GM23338 (cell line): ENCODE measurements at regions not wholly inside any gene's neighbourhood (a gene's known extent, or its start where the extent isn't known, plus 50 kb on each side); places are given as distances from the start of the nearest gene placed in this dataset.

ENCODE experiments used
- ATAC-seq: fragments of 200-7000 bp; cut with Tn5 transposase; 3 replicates; pipeline ENCODE4 v1.9.1; 2020
- DNase-seq: peaks from one replicate; pipeline ENCODE4 v3.0.0-alpha.2; 2015; ENCODE audit warnings: low spot score
- H2AFZ ChIP-seq: fragments of 200-600 bp; sonication (generic); 2 replicates; pipeline ENCODE4 v1.8.0; 2016; ENCODE audit warnings: antibody characterized with exemption, mild to moderate bottlenecking, moderate library complexity
- H3F3A ChIP-seq: fragments of 200-600 bp; sonication (generic); replicated peaks from 2 replicates; pipeline ENCODE4 v1.8.0; 2017; ENCODE audit warnings: antibody characterized with exemption, mixed run types, low read depth
- H3K27ac ChIP-seq: fragments of 200-600 bp; sonication (generic); 2 replicates; pipeline ENCODE4 v1.6.1; 2016; ENCODE audit warnings: low read depth
- H3K27me3 ChIP-seq: fragments of 200-600 bp; sonication (generic); 2 replicates; pipeline ENCODE4 v1.8.0; 2016; ENCODE audit warnings: mild to moderate bottlenecking, mixed run types, moderate library complexity; ENCODE audit not compliant: insufficient read depth
- H3K36me3 ChIP-seq: fragments of 200-600 bp; sonication (generic); 2 replicates; pipeline ENCODE4 v1.8.0; 2016; ENCODE audit warnings: mild to moderate bottlenecking; ENCODE audit not compliant: insufficient read depth
- H3K4me1 ChIP-seq: fragments of 200-600 bp; sonication (generic); 2 replicates; pipeline ENCODE4 v1.8.0; 2016; ENCODE audit warnings: mild to moderate bottlenecking, moderate library complexity; ENCODE audit not compliant: insufficient read depth
- H3K4me2 ChIP-seq: fragments of 200-600 bp; sonication (generic); 2 replicates; pipeline ENCODE4 v1.7.1; 2017; ENCODE audit warnings: mixed run types
- H3K4me3 ChIP-seq: fragments of 200-600 bp; sonication (generic); 2 replicates; pipeline ENCODE4 v1.6.1; 2016; ENCODE audit warnings: mixed run types
- H3K79me2 ChIP-seq: fragments of 200-600 bp; sonication (generic); replicated peaks from 2 replicates; pipeline ENCODE4 v1.8.0; 2017; ENCODE audit warnings: mild to moderate bottlenecking; ENCODE audit not compliant: insufficient read depth
- H3K9me2 ChIP-seq: fragments of 200-600 bp; sonication (generic); 2 replicates; pipeline ENCODE4 v1.8.0; 2017; ENCODE audit not compliant: insufficient read depth
- H4K20me1 ChIP-seq: fragments of 200-600 bp; sonication (generic); replicated peaks from 2 replicates; pipeline ENCODE4 v1.8.0; 2017; ENCODE audit warnings: mild to moderate bottlenecking; ENCODE audit not compliant: insufficient read depth
- H3K27ac Mint-ChIP-seq: 2 replicates; pipeline ENCODE4 v1.8.0; 2020; ENCODE audit warnings: inconsistent platforms, mild to moderate bottlenecking, moderate library complexity, mixed read lengths
- H3K27me3 Mint-ChIP-seq: 3 replicates; pipeline ENCODE4 v1.8.0; 2022; ENCODE audit warnings: low read depth, mild to moderate bottlenecking, moderate library complexity, mixed read lengths, inconsistent platforms; ENCODE audit not compliant: insufficient read depth, poor library complexity
- H3K36me3 Mint-ChIP-seq: 3 replicates; pipeline ENCODE4 v1.8.0; 2021; ENCODE audit warnings: low read depth, mild to moderate bottlenecking, inconsistent platforms, moderate library complexity, mixed read lengths
- H3K4me1 Mint-ChIP-seq: 3 replicates; pipeline ENCODE4 v1.8.0; 2020; ENCODE audit warnings: mild to moderate bottlenecking, inconsistent platforms, mixed read lengths
- H3K4me3 Mint-ChIP-seq: 3 replicates; pipeline ENCODE4 v1.8.0; 2021; ENCODE audit warnings: moderate library complexity, mild to moderate bottlenecking, inconsistent platforms, mixed read lengths
- H3K9me3 Mint-ChIP-seq: 3 replicates; pipeline ENCODE4 v1.8.0; 2020; ENCODE audit warnings: moderate library complexity, mild to moderate bottlenecking, inconsistent platforms, mixed read lengths
- CREB1 ChIP-seq: fragments of 250-450 bp; sonication (Bioruptor Pico); IDR thresholded peaks from 2 replicates; pipeline ENCODE4 v1.5.0; 2020; ENCODE audit warnings: low read depth, mild to moderate bottlenecking, moderate library complexity
- EZH2 ChIP-seq: fragments of 200-600 bp; sonication (generic); IDR thresholded peaks from one replicate; pipeline ENCODE4 v1.8.0; 2017; ENCODE audit warnings: antibody characterized with exemption, mild to moderate bottlenecking, low read depth; ENCODE audit not compliant: unreplicated experiment
- EZH2phosphoT487 ChIP-seq: fragments of 200-600 bp; sonication (generic); IDR thresholded peaks from one replicate; pipeline ENCODE4 v1.8.1; 2018; ENCODE audit warnings: antibody characterized with exemption; ENCODE audit not compliant: unreplicated experiment
- JUNB ChIP-seq: IDR thresholded peaks from one replicate; pipeline ENCODE4 v1.6.1; 2016; ENCODE audit warnings: antibody characterized with exemption; ENCODE audit not compliant: unreplicated experiment
- POLR2AphosphoS5 ChIP-seq: IDR thresholded peaks from 2 replicates; pipeline ENCODE4 v1.6.1; 2016; ENCODE audit warnings: antibody characterized with exemption, low read depth
- STAT1 ChIP-seq: IDR thresholded peaks from one replicate; pipeline ENCODE4 v1.6.1; 2016; ENCODE audit warnings: antibody characterized with exemption; ENCODE audit not compliant: unreplicated experiment
- ZNF114 ChIP-seq: fragments of 250-450 bp; sonication (Bioruptor Pico); IDR thresholded peaks from 2 replicates; pipeline ENCODE4 v1.5.0; 2020; ENCODE audit warnings: mild to moderate bottlenecking, moderate library complexity
- ZNF331 ChIP-seq: fragments of 250-450 bp; sonication (Bioruptor Pico); IDR thresholded peaks from 2 replicates; pipeline ENCODE4 v1.5.0; 2020; ENCODE audit warnings: low read depth, mild to moderate bottlenecking, moderate library complexity
- TF ChIP-seq, protein P1 (sequence below), 2 experiments: fragments of 200-600 bp in 1 of 2; sonication (generic) in 1 of 2; conservative IDR thresholded peaks; 2 replicates each; pipeline versions ENCODE4 v1.5.1 to v1.6.1; 2016 to 2017; ENCODE audit warnings: antibody characterized with exemption in 2 of 2, low read depth in 2 of 2, mild to moderate bottlenecking in 2 of 2, moderate library complexity in 1 of 2
- TF ChIP-seq, protein P2 (sequence below): IDR thresholded peaks from one replicate; pipeline ENCODE4 v1.6.1; 2018; ENCODE audit warnings: antibody characterized with exemption; ENCODE audit not compliant: unreplicated experiment
- TF ChIP-seq, protein P3 (sequence below): IDR thresholded peaks from 2 replicates; pipeline ENCODE4 v1.6.1; 2016; ENCODE audit warnings: antibody characterized with exemption

GRCh38 chr5:53298841-53299240, 181.6 kb upstream of the FST start:
- DNase-seq = no peak
- no peaks in the 10 kb centered on the region for H3K4me1 ChIP-seq
- H4K20me1 ChIP-seq = no peaks in the 10 kb centered on the region
- H3F3A ChIP-seq = no peaks in the 10 kb centered on the region
- H3K27ac ChIP-seq = no peak overlapping the region
- Mint-ChIP-seq H3K9me3 (no peaks in the 10 kb centered on the region; the same call in 2 of the 3 replicates), H3K27ac (no peak overlapping the region), H3K36me3 (no peaks in the 10 kb centered on the region), H3K4me3 (no peak overlapping the region), H3K27me3 (peaks cover 4% of the 10 kb centered on the region), H3K4me1 (no peaks in the 10 kb centered on the region)
- H3K4me2 ChIP-seq = no peak overlapping the region
- H3K79me2 ChIP-seq = no peaks in the 10 kb centered on the region
- no peaks in the 10 kb centered on the region for H3K36me3 ChIP-seq
- H3K9me2 ChIP-seq = no peaks in the 10 kb centered on the region; the same call in 1 of the 2 replicates
- H3K27me3 ChIP-seq = no peaks in the 10 kb centered on the region
- no peak overlapping the region for H2AFZ ChIP-seq
- TF ChIP-seq JUNB = no peak
- TF ChIP-seq EZH2 = no peak
- TF ChIP-seq ZNF331 (CRISPR knock-in tag) = no peak
- TF ChIP-seq, protein P1, sequence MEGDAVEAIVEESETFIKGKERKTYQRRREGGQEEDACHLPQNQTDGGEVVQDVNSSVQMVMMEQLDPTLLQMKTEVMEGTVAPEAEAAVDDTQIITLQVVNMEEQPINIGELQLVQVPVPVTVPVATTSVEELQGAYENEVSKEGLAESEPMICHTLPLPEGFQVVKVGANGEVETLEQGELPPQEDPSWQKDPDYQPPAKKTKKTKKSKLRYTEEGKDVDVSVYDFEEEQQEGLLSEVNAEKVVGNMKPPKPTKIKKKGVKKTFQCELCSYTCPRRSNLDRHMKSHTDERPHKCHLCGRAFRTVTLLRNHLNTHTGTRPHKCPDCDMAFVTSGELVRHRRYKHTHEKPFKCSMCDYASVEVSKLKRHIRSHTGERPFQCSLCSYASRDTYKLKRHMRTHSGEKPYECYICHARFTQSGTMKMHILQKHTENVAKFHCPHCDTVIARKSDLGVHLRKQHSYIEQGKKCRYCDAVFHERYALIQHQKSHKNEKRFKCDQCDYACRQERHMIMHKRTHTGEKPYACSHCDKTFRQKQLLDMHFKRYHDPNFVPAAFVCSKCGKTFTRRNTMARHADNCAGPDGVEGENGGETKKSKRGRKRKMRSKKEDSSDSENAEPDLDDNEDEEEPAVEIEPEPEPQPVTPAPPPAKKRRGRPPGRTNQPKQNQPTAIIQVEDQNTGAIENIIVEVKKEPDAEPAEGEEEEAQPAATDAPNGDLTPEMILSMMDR (conservative IDR thresholded peaks at IDR 0.05; ENCODE audit: low read depth in 2 of 2) = no peak
- no peak for TF ChIP-seq ZNF114 (CRISPR knock-in tag)
- TF ChIP-seq, protein P2, sequence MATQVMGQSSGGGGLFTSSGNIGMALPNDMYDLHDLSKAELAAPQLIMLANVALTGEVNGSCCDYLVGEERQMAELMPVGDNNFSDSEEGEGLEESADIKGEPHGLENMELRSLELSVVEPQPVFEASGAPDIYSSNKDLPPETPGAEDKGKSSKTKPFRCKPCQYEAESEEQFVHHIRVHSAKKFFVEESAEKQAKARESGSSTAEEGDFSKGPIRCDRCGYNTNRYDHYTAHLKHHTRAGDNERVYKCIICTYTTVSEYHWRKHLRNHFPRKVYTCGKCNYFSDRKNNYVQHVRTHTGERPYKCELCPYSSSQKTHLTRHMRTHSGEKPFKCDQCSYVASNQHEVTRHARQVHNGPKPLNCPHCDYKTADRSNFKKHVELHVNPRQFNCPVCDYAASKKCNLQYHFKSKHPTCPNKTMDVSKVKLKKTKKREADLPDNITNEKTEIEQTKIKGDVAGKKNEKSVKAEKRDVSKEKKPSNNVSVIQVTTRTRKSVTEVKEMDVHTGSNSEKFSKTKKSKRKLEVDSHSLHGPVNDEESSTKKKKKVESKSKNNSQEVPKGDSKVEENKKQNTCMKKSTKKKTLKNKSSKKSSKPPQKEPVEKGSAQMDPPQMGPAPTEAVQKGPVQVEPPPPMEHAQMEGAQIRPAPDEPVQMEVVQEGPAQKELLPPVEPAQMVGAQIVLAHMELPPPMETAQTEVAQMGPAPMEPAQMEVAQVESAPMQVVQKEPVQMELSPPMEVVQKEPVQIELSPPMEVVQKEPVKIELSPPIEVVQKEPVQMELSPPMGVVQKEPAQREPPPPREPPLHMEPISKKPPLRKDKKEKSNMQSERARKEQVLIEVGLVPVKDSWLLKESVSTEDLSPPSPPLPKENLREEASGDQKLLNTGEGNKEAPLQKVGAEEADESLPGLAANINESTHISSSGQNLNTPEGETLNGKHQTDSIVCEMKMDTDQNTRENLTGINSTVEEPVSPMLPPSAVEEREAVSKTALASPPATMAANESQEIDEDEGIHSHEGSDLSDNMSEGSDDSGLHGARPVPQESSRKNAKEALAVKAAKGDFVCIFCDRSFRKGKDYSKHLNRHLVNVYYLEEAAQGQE = no peak
- no peak for TF ChIP-seq POLR2AphosphoS5
- no peak for TF ChIP-seq EZH2phosphoT487
- no peak for TF ChIP-seq STAT1
- no peak for TF ChIP-seq CREB1
- TF ChIP-seq, protein P3, sequence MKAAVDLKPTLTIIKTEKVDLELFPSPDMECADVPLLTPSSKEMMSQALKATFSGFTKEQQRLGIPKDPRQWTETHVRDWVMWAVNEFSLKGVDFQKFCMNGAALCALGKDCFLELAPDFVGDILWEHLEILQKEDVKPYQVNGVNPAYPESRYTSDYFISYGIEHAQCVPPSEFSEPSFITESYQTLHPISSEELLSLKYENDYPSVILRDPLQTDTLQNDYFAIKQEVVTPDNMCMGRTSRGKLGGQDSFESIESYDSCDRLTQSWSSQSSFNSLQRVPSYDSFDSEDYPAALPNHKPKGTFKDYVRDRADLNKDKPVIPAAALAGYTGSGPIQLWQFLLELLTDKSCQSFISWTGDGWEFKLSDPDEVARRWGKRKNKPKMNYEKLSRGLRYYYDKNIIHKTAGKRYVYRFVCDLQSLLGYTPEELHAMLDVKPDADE = no peak
- H3K4me3 ChIP-seq = no peak overlapping the region
- no peak for ATAC-seq
